Testis (tissue), 2 donors: ENCODE measurements at regions not wholly inside any gene's neighbourhood (a gene's known extent, or its start where the extent isn't known, plus 50 kb on each side); places are given as distances from the start of the nearest gene placed in this dataset.

Source experiments
- DNase-seq: peaks from one replicate; pipeline ENCODE4 v3.0.0-alpha.2; 2019
- H3K27ac ChIP-seq, 2 donors: fragments of 200-600 bp; sonication (generic); one replicate each; pipeline ENCODE4 v1.5.1; 2019
- H3K27me3 ChIP-seq: fragments of 200-600 bp; sonication (generic); one replicate; pipeline ENCODE4 v1.5.1; 2019
- H3K36me3 ChIP-seq: fragments of 200-600 bp; sonication (generic); one replicate; pipeline ENCODE4 v1.5.1; 2017; ENCODE audit warnings: low read depth; ENCODE audit errors: missing control alignments
- H3K4me1 ChIP-seq: fragments of 200-600 bp; sonication (generic); one replicate; pipeline ENCODE4 v1.5.1; 2019
- H3K4me3 ChIP-seq, 2 donors: fragments of 200-600 bp; sonication (generic); one replicate each; pipeline ENCODE4 v1.5.1; 2017 to 2019
- H3K9me3 ChIP-seq: fragments of 200-600 bp; sonication (generic); one replicate; pipeline ENCODE4 v1.5.1; 2017
- CTCF ChIP-seq, 3 experiments: fragments of 450-650 bp in 2 of 3; fragments of 200-600 bp in 1 of 3; sonication (generic) in 1 of 3; IDR thresholded peaks; one replicate each; pipeline ENCODE4 v1.5.1; 2016 to 2019; ENCODE audit warnings: antibody characterized with exemption in 3 of 3, mild to moderate bottlenecking in 2 of 3, moderate library complexity in 1 of 3
- POLR2A ChIP-seq: fragments of 450-650 bp; IDR thresholded peaks from one replicate; pipeline ENCODE4 v1.6.1; 2017; ENCODE audit warnings: antibody characterized with exemption, mild to moderate bottlenecking, moderate library complexity
- WGBS, 2 donors: methylation state at CpG; one replicate each; pipeline ENCODE4 v1.1.5; 2018; 5-methylcytosine and 5-hydroxymethylcytosine counted together
- intact Hi-C: fragments of 100-400 bp; cut with DNase I; formaldehyde crosslinking; loops from one replicate; pipeline ENCODE4 v1.15.1; 2023; ENCODE audit warnings: low total_unique reads

GRCh38 chr3:14283813-14284438, 105.3 kb downstream of the LSM3 start:
- no peak for DNase-seq
- intact Hi-C loops: no loop called here
- Histone ChIP-seq H3K36me3 (no peaks in the 10 kb centered on the region), H3K27me3 (no peaks in the 10 kb centered on the region), H3K4me1 (no peaks in the 10 kb centered on the region), H3K27ac (no peak overlapping the region), H3K4me3 (no peak overlapping the region), H3K9me3 (no peaks in the 10 kb centered on the region)
- 90 to 92% methylated on average over 3 to 4 of the region's 4 CpGs for WGBS, 2 donors
- no peak for TF ChIP-seq POLR2A
- TF ChIP-seq CTCF (IDR thresholded peaks at IDR 0.05): no peak

- no peak overlapping the region for H3K4me3 ChIP-seq
- WGBS, 2 donors: 89% methylated on average over 15 of the region's 15 CpGs
- H3K36me3 ChIP-seq: no peaks in the 10 kb centered on the region
- TF ChIP-seq CTCF (IDR thresholded peaks at IDR 0.05): no peak
- TF ChIP-seq POLR2A: no peak
- DNase-seq: no peak
- H3K9me3 ChIP-seq: no peaks in the 10 kb centered on the region
- H3K27me3 ChIP-seq: no peaks in the 10 kb centered on the region
- intact Hi-C loops: no loop called here
- no peak overlapping the region for H3K27ac ChIP-seq
- H3K4me1 ChIP-seq: peaks cover 4% of the 10 kb centered on the region
These were observed 106.3 kb downstream of the LSM3 start for GRCh38 chr3:14284694-14285547.

- Histone ChIP-seq H3K27ac (no peak overlapping the region), H3K27me3 (no peaks in the 10 kb centered on the region), H3K36me3 (no peaks in the 10 kb centered on the region), H3K4me1 (peaks cover 10% of the 10 kb centered on the region), H3K9me3 (no peaks in the 10 kb centered on the region), H3K4me3 (no peak overlapping the region)
- WGBS, 2 donors: 83 to 89% methylated on average over 4 of the region's 4 CpGs
- intact Hi-C loops: no loop called here
- DNase-seq: no peak
- no peak for TF ChIP-seq CTCF (IDR thresholded peaks at IDR 0.05)
- TF ChIP-seq POLR2A: no peak
These were observed 106.9 kb downstream of the LSM3 start for GRCh38 chr3:14285548-14285925.

- H3K27ac ChIP-seq: no peak overlapping the region
- H3K9me3 ChIP-seq: no peaks in the 10 kb centered on the region
- no peaks in the 10 kb centered on the region for H3K36me3 ChIP-seq
- intact Hi-C loops: no loop called here
- peaks cover 11% of the 10 kb centered on the region for H3K4me1 ChIP-seq
- WGBS, 2 donors: 80 to 85% methylated on average over 6 to 7 of the region's 7 CpGs
- H3K27me3 ChIP-seq: no peaks in the 10 kb centered on the region
- TF ChIP-seq CTCF (IDR thresholded peaks at IDR 0.05) (no peak), POLR2A (no peak)
- H3K4me3 ChIP-seq: no peak overlapping the region
- no peak for DNase-seq
These were observed 108.4 kb downstream of the LSM3 start for GRCh38 chr3:14286887-14287500.
